HG02885 (cell line): ENCODE measurements at regions not wholly inside any gene's neighbourhood (a gene's known extent, or its start where the extent isn't known, plus 50 kb on each side); places are given as distances from the start of the nearest gene placed in this dataset.
"Not testable (repeated sequence)": the region's sequence is repeated elsewhere in the genome, so short reads cannot be mapped to it uniquely, and the experiment has no call there.

Source experiments
- ATAC-seq: cut with Tn5 transposase; IDR thresholded peaks from one replicate; pipeline ENCODE4 v1.9.1; 2021; ENCODE audit warnings: mild to moderate bottlenecking; ENCODE audit not compliant: unreplicated experiment, poor library complexity

DNA sequence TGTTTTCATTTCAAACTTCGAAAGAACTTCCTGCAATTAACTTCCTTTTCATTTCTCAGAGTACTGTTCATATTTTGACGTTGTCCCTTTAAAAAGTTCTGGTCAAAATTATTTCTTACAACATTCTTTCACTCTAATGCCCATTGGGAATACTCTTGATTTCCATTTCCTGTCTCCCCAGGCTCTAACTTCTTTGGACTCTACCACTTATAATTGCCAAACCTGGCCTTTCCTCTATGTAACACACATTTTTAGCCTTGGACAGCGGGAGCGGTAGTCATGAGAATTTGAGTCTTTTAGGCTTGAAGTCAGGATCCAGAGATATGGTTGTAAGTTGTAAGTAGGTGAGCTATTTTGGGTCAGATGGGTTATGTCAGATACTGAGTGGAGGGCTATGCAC, 163.5 kb upstream of the SPRY2 start:
- ATAC-seq: no peak

DNA sequence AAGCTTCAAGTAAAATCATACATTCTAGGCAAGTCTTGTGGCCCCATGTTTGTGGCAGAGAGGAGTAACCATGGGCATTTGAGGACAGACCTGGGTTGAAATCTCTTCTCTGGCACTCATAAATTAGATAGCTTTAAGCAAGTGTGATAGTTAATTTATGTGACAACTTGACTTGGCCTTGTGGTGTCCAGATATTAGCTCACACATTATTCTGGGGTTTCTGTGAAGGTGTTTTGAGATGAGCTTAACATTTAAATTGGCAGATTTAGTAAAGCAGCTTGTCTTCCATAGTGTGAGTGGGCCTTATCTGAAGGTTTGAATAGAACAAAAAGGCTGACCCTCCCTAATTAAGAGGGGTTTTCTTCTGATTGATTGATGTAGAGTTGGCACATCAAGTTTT, 161.4 kb upstream of the SPRY2 start:
- no peak for ATAC-seq

GRCh38 chr13:80501556-80501955, 160.6 kb upstream of the SPRY2 start:
- ATAC-seq: no peak

DNA sequence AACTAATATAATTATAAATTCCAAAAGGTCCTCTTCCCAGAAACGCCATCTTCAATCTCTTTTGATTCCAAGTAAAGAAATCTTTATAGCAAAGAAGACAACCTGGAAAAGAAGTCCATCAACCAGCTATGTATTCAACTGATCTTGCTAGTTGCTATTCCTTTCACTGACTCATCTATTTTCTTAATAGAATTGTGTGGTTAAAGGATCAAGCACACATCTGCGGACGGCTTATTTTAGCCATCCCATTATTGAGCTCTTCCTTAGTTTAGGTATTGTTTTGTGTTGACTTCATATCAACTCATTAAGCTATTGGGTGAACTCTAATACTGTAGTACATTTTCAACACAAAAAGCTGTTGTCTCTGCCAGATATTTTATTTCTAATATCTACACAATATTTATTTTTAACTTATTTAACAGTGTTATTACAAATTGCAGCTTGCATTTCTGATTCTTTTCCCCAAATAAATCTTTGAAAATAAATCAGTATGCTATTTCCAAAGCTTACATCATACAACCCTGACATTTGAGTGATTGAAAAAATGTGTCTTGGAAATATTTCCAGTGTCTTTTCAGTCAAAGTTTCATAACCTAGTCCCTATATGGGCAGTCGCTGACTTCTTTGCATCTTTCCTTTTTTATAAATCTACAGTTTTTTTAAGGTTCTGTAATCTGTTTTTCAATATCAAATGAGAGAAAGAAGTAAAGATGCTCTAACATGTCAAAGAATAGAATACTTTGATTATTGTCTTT, 158.8 kb upstream of the SPRY2 start:
- ATAC-seq: no peak

- no peak for ATAC-seq
These were observed 157.5 kb upstream of the SPRY2 start for GRCh38 chr13:80498433-80498832.

GRCh38 chr13:80497978-80498377, 157.1 kb upstream of the SPRY2 start:
- ATAC-seq: no peak

- no peak for ATAC-seq
These were observed 156.5 kb upstream of the SPRY2 start for GRCh38 chr13:80497439-80497838.

GRCh38 chr13:80496721-80497397, 155.9 kb upstream of the SPRY2 start:
- no peak for ATAC-seq

DNA sequence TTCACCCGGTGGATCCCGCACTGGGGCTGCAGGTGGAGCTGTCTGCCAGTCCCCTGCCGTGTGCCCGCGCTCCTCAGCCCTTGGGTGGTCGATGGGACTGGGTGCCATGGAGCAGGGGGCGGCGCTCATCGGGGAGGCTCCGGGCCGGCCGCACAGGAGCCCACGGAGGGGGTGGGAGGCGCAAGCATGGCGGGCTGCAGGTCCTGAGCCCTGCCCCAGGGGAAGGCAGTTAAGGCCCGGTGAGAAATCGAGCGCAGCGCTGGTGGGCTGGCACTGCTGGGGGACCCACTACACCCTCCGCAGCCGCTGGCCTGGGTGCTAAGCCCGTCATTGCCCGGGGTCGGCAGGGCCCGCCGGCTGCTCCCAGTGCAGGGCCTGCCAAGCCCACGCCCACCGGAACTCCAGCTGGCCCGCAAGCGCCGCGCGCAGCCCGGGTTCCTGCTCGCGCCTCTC, 149.6 kb upstream of the SPRY2 start:
- ATAC-seq: not testable (repeated sequence)

DNA sequence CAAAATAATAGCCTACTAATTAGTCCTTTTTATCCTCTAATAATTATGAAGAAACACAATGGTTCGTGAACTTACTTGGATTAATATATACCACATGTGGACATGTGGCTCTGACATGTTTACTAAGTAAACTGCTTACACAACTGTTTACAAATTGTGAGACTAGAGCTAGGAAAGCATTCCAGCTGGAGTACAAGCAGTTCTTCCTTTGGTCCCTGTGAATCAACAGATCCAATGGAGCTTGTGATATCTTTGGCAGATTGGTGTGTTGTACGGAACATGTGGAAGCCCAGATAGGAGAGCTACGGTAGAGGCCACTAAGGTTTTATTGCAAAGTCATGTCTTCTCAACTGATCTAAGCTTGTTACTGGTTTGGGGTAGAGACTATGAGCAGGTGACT, 145.5 kb upstream of the SPRY2 start:
- no peak for ATAC-seq

DNA sequence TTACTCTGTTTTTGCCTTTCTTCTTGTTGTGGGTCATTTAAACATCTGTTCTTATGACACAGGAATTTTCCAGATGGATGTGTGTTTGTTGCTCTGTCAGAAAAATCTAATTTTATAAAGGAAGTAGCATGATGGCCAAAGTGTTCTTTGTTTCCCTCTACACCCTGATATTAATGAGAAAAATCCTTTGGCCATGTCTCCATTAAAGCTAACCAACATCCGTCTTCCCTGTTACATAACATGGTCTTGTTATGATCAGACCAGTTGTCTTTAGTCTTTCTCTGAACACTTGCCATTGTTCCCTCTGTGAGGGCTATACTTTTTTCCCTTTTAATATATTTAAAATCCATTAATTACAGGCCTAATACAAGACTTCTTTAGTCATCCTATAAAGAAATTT, 142.2 kb upstream of the SPRY2 start:
- no peak for ATAC-seq

DNA sequence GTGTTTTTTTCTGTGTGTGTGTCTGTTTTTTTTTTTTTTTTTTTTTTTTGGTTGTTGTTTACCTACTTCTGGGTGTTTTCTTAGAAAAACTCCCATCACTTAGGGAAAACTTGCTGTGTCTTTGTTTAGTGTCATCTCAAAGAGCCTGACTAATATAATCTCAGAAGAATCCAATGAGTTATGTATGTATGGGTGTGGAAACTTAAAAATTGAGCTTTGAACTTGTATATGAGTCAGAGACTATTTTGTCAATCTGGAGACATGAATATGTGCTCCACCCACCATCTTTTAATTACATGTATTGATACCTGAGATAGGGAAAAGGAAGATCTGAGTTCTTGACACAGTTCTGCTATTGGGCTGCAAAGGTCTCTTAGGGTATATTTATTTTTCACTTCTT, 140.7 kb upstream of the SPRY2 start:
- no peak for ATAC-seq

DNA sequence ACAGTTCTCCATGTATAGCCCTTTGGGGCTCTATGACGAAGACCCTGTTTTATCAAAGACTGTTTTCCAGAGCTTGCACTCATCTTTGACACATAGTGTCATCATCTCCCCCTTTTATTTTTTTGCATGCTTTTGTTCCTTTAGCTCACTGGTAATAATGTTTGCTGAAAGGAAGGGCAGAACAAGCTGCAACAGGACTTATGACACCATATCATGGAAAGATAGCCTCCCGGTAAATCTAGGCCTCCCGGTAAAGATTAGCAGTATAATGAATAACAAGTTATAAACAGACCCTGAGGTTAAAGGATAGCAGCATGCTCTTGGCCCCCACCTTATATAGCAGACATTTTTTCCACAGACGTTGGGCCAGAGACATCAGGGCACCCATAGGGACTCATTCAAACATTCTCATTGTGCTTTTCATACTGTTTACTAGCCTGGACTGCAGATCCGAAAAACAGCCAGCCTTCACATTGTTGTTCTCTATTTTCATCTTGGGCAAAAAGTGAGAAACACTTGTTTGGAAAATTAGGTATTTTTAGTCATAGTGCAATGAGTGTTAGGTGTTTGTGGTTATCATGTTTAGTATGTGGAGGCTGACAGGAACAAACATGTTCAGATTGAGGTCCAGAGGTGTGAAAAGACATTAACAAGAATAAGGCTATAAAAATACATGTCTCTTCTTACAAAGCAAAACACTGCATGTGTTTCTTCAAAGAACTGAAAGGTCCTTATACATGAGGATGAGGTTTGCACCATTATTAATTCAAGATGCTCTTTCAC, 136.9 kb upstream of the SPRY2 start:
- ATAC-seq: no peak

DNA sequence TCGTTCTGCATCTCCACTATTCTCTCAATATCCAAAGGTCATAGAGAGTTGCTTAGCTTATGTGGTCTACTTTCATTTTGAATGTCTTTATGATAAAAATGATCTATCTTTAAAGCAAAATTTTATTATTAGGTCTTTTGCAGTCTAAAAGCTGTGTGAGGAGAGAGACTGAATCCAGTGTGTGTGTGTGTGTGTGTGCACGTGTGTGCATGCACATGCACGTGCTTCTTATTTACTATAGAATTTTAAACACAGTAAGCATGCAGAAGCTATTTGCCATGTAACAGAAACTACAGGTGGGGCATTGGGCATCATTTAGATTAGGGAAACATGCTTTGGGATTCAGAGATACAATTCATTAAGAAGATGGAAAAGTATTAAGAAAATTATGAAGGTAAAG, 136.0 kb upstream of the SPRY2 start:
- ATAC-seq: no peak

- no peak for ATAC-seq
These were observed 134.8 kb upstream of the SPRY2 start for GRCh38 chr13:80475718-80476117.

GRCh38 chr13:80473695-80474094, 132.8 kb upstream of the SPRY2 start:
- no peak for ATAC-seq

GRCh38 chr13:80469853-80470381, 129.0 kb upstream of the SPRY2 start:
- ATAC-seq: no peak

- ATAC-seq: no peak
These were observed 128.4 kb upstream of the SPRY2 start for GRCh38 chr13:80469105-80469852.

- ATAC-seq: no peak
These were observed 124.4 kb upstream of the SPRY2 start for GRCh38 chr13:80465321-80465720.

DNA sequence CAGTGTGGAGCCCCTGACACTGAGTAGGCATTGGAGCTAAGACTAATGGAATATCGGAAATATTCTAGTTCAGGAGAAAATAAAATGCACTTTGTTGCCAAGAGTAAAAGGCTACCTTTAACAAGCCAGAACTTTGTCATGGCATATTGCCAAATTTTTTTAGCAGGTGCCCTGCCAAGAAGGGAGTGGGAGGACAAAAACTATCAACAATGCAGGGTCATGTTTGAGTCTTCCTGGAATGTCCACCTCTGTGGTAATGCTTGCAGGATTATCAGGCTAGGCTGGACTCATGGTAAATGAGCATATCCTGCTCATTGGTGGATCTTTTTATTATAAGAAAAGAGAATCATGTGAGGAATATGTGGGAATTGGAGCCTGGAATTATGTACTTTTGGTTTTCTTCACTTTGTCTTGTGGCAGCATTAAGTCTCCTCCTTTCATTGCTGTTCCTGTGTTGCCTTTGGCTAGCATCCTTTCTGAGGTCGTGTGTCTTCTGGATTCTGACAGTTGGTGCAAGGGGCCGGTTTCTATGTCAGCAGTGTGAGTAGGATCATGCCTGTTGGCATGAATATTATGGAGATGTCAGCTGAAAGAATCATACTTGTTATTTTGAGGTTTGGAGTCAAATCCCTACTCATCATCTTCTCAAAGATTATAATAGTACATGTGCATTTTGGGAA, 122.9 kb upstream of the SPRY2 start:
- ATAC-seq: no peak
